Choroid plexus epithelial cell (primary cell): ENCODE measurements at regions not wholly inside any gene's neighbourhood (a gene's known extent, or its start where the extent isn't known, plus 50 kb on each side); places are given as distances from the start of the nearest gene placed in this dataset.

Experiments
- DNase-seq: peaks from one replicate; pipeline ENCODE4 v3.0.0-alpha.2; 2010; ENCODE audit warnings: low read depth
- H3K4me3 ChIP-seq: 2 replicates; pipeline ENCODE4 v1.5.1; 2011; ENCODE audit warnings: low read depth, mild to moderate bottlenecking, control low read depth, low read length, moderate library complexity
- TF ChIP-seq, protein P1 (sequence below): conservative IDR thresholded peaks from 2 replicates; pipeline ENCODE4 v1.5.1; 2011; ENCODE audit warnings: low read depth, mild to moderate bottlenecking, control low read depth, inconsistent platforms, low read length, moderate library complexity

DNA sequence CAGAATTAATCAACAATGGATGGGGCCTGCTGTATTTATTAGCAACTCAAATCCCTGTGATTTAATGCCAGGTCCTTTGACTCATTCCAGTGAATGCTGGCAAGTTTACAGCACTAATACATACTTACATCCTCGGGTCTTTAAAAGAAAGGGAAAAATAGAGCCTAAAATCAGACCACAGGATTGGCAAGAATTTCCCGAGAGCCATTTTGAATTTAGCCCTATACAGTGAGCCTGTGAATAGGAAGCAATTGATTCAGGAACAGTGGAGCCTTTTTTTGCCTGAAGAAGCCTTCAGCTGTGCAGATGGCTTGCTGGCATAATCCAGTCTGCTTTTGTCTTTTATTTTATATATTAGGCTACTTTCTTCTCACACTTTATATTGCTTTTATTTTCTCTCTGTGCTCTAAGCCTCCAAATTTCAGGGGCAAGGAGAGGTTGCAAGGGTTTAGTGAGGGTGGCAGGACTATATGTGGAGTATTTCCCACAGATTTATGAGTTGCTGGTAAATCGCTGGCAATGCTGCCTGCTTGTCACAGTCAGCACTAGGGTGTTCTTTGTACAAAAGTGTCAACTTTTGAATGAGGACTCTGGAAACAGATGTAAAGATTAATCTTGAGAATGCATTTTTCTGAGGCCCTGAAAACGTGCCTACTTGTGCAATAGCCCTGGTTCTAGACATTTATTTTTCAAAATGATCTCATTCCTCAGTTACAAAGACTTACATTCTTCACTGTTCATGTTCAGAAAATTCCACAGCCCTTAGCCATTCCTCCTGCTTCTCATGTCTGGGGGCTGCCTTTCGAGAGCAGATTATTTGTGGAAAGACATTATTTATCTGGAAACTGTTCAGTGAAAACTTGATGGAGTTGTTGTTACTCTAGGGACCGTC, 303.5 kb downstream of the SPRY1 start:
- H3K4me3 ChIP-seq: peak overlapping the region; percentile 13
- peak; percentile 95 for DNase-seq
- TF ChIP-seq, protein P1, sequence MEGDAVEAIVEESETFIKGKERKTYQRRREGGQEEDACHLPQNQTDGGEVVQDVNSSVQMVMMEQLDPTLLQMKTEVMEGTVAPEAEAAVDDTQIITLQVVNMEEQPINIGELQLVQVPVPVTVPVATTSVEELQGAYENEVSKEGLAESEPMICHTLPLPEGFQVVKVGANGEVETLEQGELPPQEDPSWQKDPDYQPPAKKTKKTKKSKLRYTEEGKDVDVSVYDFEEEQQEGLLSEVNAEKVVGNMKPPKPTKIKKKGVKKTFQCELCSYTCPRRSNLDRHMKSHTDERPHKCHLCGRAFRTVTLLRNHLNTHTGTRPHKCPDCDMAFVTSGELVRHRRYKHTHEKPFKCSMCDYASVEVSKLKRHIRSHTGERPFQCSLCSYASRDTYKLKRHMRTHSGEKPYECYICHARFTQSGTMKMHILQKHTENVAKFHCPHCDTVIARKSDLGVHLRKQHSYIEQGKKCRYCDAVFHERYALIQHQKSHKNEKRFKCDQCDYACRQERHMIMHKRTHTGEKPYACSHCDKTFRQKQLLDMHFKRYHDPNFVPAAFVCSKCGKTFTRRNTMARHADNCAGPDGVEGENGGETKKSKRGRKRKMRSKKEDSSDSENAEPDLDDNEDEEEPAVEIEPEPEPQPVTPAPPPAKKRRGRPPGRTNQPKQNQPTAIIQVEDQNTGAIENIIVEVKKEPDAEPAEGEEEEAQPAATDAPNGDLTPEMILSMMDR: no peak

DNA sequence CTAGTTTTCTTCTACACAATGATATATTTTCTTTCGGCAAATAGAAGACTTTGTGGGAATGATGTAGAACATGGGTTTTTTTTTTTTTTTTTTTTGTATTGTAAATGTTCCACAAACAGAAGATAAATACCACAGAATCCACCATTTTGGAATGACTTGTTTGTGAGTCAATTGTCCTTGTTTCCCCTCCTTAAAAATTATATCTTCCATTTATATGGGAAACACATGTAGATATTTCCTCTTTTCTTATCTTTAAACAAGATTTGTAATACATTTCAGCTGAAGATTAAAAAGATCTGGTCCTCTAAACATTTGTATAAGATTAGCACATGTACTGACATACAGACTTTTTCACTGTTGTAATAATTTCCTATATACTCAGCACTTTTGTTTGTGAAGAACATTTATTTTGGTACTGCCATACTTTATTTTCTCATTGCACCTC, 304.6 kb downstream of the SPRY1 start:
- TF ChIP-seq, protein P1: no peak
- H3K4me3 ChIP-seq: no peak overlapping the region
- DNase-seq: peak; percentile 7

DNA sequence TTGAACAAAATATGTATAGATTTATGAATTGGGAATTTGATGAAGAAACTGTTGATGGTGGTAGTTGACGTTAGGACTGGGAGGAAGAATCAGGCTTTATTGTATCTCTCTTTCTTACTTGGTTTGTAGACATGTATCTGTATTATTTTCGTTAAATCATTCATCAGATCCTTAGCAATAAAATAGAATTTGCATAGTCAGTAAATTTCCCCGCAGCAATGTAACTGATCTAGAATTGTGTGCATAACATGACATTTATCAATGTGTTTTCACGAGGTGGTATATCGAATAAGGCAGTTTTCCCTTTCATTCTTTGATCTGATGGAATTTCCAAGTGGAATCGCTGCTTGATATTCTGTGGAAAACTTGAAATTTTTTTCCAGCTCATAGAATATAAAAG, 308.8 kb downstream of the SPRY1 start:
- TF ChIP-seq, protein P1: no peak
- no peak for DNase-seq

DNA sequence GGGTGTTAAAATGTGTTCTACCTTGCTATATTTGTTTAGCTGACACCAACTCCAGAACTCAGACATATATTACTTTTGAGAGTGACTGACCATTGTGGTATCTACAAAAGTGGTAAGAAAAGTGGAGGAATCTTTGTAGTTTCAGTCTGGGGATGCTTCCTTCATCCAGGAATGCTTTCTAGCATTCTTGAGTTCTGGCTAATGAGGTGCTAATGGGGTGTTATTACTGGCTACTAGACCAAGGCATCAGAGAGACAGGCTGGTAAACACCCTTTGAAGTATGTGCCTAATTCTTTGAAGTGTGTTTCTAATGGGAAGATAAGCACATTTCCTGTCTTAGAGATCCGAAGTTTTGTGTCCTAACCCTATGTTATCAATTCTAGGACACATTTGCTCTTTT, 310.4 kb downstream of the SPRY1 start:
- DNase-seq: peak; percentile 2
- no peak overlapping the region for H3K4me3 ChIP-seq
- TF ChIP-seq, protein P1: no peak

More for the DNA sequence above, 308.8 kb downstream of the SPRY1 start:
- H3K4me3 ChIP-seq: no peak overlapping the region

DNA sequence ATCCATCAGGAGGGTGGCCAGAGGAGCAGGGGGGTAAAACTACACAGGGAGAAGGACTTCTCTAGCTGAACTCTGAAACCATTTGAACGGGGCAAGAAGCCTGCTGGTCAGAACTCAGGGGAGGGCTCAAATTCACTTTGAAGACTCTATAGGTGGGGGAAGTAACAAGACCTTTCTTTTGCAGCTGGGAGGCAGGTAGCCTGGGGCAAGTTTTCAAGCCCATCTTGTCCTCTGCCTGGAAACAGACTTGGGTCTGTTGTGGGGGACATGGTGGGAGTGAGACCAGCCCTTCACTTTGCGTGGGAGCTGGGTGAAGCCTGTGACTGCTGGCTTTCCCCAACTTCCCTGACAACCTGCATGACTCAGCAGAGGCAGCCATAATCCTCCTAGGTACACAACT, 312.3 kb downstream of the SPRY1 start:
- no peak overlapping the region for H3K4me3 ChIP-seq
- TF ChIP-seq, protein P1: no peak
- no peak for DNase-seq

DNA sequence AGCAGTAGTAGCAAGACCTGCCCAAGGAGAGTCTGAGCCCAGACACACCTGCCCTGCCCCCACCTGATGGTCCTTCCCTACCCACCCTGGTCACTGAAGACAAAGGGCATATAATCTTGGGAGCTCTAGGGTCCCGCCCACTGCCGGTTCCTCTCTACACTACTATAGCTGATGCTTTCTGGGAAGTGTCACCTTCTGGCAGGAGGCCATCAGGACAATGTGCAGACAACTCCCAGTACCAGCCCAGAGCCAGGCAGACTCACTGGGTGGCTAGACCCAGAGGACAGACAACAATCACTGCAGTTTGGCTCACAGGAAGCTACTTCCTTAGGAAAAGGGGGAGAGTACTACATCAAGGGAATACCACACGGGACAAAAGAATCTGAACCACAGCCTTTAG, 312.7 kb downstream of the SPRY1 start:
- DNase-seq: no peak
- TF ChIP-seq, protein P1: no peak
- H3K4me3 ChIP-seq: no peak overlapping the region

DNA sequence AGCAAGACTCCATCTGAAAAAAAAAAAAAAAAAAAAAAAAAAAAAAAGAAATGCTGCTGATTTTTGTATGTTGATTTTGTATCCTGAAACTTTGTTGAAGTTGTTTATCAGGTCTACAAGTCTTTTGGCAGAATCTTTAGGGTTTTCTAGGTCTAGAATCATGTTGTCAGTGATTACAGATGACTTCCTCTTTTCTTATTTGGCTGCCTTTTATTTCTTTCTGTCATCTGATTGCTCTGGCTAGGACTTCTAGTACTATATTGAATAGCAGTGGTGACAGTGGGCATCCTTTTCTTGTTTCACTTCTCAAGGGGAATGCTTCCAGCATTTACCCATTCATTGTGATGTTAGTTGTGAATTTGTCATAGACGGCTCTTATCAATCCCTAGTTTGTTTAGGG, 334.4 kb downstream of the SPRY1 start:
- H3K4me3 ChIP-seq: no peak overlapping the region
- TF ChIP-seq, protein P1: no peak
- no peak for DNase-seq
